K562 (cell line): ENCODE measurements at regions not wholly inside any gene's neighbourhood (a gene's known extent, or its start where the extent isn't known, plus 50 kb on each side); places are given as distances from the start of the nearest gene placed in this dataset.

Source experiments
- DACH1 ChIP-seq: fragments of 450-650 bp; IDR thresholded peaks from 2 replicates; pipeline ENCODE4 v1.6.1; 2018; ENCODE audit not compliant: partially characterized antibody
- GATA2 ChIP-seq: sonication (generic); formaldehyde crosslinking; IDR thresholded peaks from 2 replicates; pipeline ENCODE4 v1.4.0; 2020; ENCODE audit warnings: mild to moderate bottlenecking, missing genetic modification reagents
- PATZ1 ChIP-seq: fragments of 250-450 bp; sonication (Bioruptor Pico); IDR thresholded peaks from 2 replicates; pipeline ENCODE4 v1.5.0; 2020; ENCODE audit warnings: mild to moderate bottlenecking, borderline replicate concordance
- ZNF609 ChIP-seq: sonication (generic); formaldehyde crosslinking; IDR thresholded peaks from 2 replicates; pipeline ENCODE4 v1.8.1; 2023; ENCODE audit warnings: missing genetic modification reagents, mild to moderate bottlenecking, borderline replicate concordance

GRCh38 chr1:213817156-213817555 is 170.6 kb upstream of the PROX1 start (continued):
- TF ChIP-seq PATZ1 (CRISPR knock-in tag) (no peak), ZNF609 (no peak), GATA2 (CRISPR knock-in tag) (no peak), DACH1 (no peak)
